GM23338 (cell line): ENCODE measurements at regions not wholly inside any gene's neighbourhood (a gene's known extent, or its start where the extent isn't known, plus 50 kb on each side); places are given as distances from the start of the nearest gene placed in this dataset.

ENCODE experiments used
- ATAC-seq: fragments of 200-7000 bp; cut with Tn5 transposase; 3 replicates; pipeline ENCODE4 v1.9.1; 2020
- DNase-seq: peaks from one replicate; pipeline ENCODE4 v3.0.0-alpha.2; 2015; ENCODE audit warnings: low spot score
- H2AFZ ChIP-seq: fragments of 200-600 bp; sonication (generic); 2 replicates; pipeline ENCODE4 v1.8.0; 2016; ENCODE audit warnings: antibody characterized with exemption, mild to moderate bottlenecking, moderate library complexity
- H3F3A ChIP-seq: fragments of 200-600 bp; sonication (generic); replicated peaks from 2 replicates; pipeline ENCODE4 v1.8.0; 2017; ENCODE audit warnings: antibody characterized with exemption, mixed run types, low read depth
- H3K27ac ChIP-seq: fragments of 200-600 bp; sonication (generic); 2 replicates; pipeline ENCODE4 v1.6.1; 2016; ENCODE audit warnings: low read depth
- H3K27me3 ChIP-seq: fragments of 200-600 bp; sonication (generic); 2 replicates; pipeline ENCODE4 v1.8.0; 2016; ENCODE audit warnings: mild to moderate bottlenecking, mixed run types, moderate library complexity; ENCODE audit not compliant: insufficient read depth
- H3K36me3 ChIP-seq: fragments of 200-600 bp; sonication (generic); 2 replicates; pipeline ENCODE4 v1.8.0; 2016; ENCODE audit warnings: mild to moderate bottlenecking; ENCODE audit not compliant: insufficient read depth
- H3K4me1 ChIP-seq: fragments of 200-600 bp; sonication (generic); 2 replicates; pipeline ENCODE4 v1.8.0; 2016; ENCODE audit warnings: mild to moderate bottlenecking, moderate library complexity; ENCODE audit not compliant: insufficient read depth
- H3K4me2 ChIP-seq: fragments of 200-600 bp; sonication (generic); 2 replicates; pipeline ENCODE4 v1.7.1; 2017; ENCODE audit warnings: mixed run types
- H3K4me3 ChIP-seq: fragments of 200-600 bp; sonication (generic); 2 replicates; pipeline ENCODE4 v1.6.1; 2016; ENCODE audit warnings: mixed run types
- H3K79me2 ChIP-seq: fragments of 200-600 bp; sonication (generic); replicated peaks from 2 replicates; pipeline ENCODE4 v1.8.0; 2017; ENCODE audit warnings: mild to moderate bottlenecking; ENCODE audit not compliant: insufficient read depth
- H3K9me2 ChIP-seq: fragments of 200-600 bp; sonication (generic); 2 replicates; pipeline ENCODE4 v1.8.0; 2017; ENCODE audit not compliant: insufficient read depth
- H4K20me1 ChIP-seq: fragments of 200-600 bp; sonication (generic); replicated peaks from 2 replicates; pipeline ENCODE4 v1.8.0; 2017; ENCODE audit warnings: mild to moderate bottlenecking; ENCODE audit not compliant: insufficient read depth
- H3K27ac Mint-ChIP-seq: 2 replicates; pipeline ENCODE4 v1.8.0; 2020; ENCODE audit warnings: inconsistent platforms, mild to moderate bottlenecking, moderate library complexity, mixed read lengths
- H3K27me3 Mint-ChIP-seq: 3 replicates; pipeline ENCODE4 v1.8.0; 2022; ENCODE audit warnings: low read depth, mild to moderate bottlenecking, moderate library complexity, mixed read lengths, inconsistent platforms; ENCODE audit not compliant: insufficient read depth, poor library complexity
- H3K36me3 Mint-ChIP-seq: 3 replicates; pipeline ENCODE4 v1.8.0; 2021; ENCODE audit warnings: low read depth, mild to moderate bottlenecking, inconsistent platforms, moderate library complexity, mixed read lengths
- H3K4me1 Mint-ChIP-seq: 3 replicates; pipeline ENCODE4 v1.8.0; 2020; ENCODE audit warnings: mild to moderate bottlenecking, inconsistent platforms, mixed read lengths
- H3K4me3 Mint-ChIP-seq: 3 replicates; pipeline ENCODE4 v1.8.0; 2021; ENCODE audit warnings: moderate library complexity, mild to moderate bottlenecking, inconsistent platforms, mixed read lengths
- H3K9me3 Mint-ChIP-seq: 3 replicates; pipeline ENCODE4 v1.8.0; 2020; ENCODE audit warnings: moderate library complexity, mild to moderate bottlenecking, inconsistent platforms, mixed read lengths
- CREB1 ChIP-seq: fragments of 250-450 bp; sonication (Bioruptor Pico); IDR thresholded peaks from 2 replicates; pipeline ENCODE4 v1.5.0; 2020; ENCODE audit warnings: low read depth, mild to moderate bottlenecking, moderate library complexity
- CTCF ChIP-seq, 2 experiments: fragments of 200-600 bp in 1 of 2; sonication (generic) in 1 of 2; conservative IDR thresholded peaks; 2 replicates each; pipeline versions ENCODE4 v1.5.1 to v1.6.1; 2016 to 2017; ENCODE audit warnings: antibody characterized with exemption in 2 of 2, low read depth in 2 of 2, mild to moderate bottlenecking in 2 of 2, moderate library complexity in 1 of 2
- ETS1 ChIP-seq: IDR thresholded peaks from 2 replicates; pipeline ENCODE4 v1.6.1; 2016; ENCODE audit warnings: antibody characterized with exemption
- EZH2 ChIP-seq: fragments of 200-600 bp; sonication (generic); IDR thresholded peaks from one replicate; pipeline ENCODE4 v1.8.0; 2017; ENCODE audit warnings: antibody characterized with exemption, mild to moderate bottlenecking, low read depth; ENCODE audit not compliant: unreplicated experiment
- EZH2phosphoT487 ChIP-seq: fragments of 200-600 bp; sonication (generic); IDR thresholded peaks from one replicate; pipeline ENCODE4 v1.8.1; 2018; ENCODE audit warnings: antibody characterized with exemption; ENCODE audit not compliant: unreplicated experiment
- JUNB ChIP-seq: IDR thresholded peaks from one replicate; pipeline ENCODE4 v1.6.1; 2016; ENCODE audit warnings: antibody characterized with exemption; ENCODE audit not compliant: unreplicated experiment
- NANOG ChIP-seq: IDR thresholded peaks from 2 replicates; pipeline ENCODE4 v1.6.1; 2016; ENCODE audit warnings: antibody characterized with exemption, borderline replicate concordance
- POLR2AphosphoS5 ChIP-seq: IDR thresholded peaks from 2 replicates; pipeline ENCODE4 v1.6.1; 2016; ENCODE audit warnings: antibody characterized with exemption, low read depth
- REST ChIP-seq: IDR thresholded peaks from one replicate; pipeline ENCODE4 v1.6.1; 2018; ENCODE audit warnings: antibody characterized with exemption; ENCODE audit not compliant: unreplicated experiment
- STAT1 ChIP-seq: IDR thresholded peaks from one replicate; pipeline ENCODE4 v1.6.1; 2016; ENCODE audit warnings: antibody characterized with exemption; ENCODE audit not compliant: unreplicated experiment
- ZNF114 ChIP-seq: fragments of 250-450 bp; sonication (Bioruptor Pico); IDR thresholded peaks from 2 replicates; pipeline ENCODE4 v1.5.0; 2020; ENCODE audit warnings: mild to moderate bottlenecking, moderate library complexity
- ZNF331 ChIP-seq: fragments of 250-450 bp; sonication (Bioruptor Pico); IDR thresholded peaks from 2 replicates; pipeline ENCODE4 v1.5.0; 2020; ENCODE audit warnings: low read depth, mild to moderate bottlenecking, moderate library complexity
- ZNF462 ChIP-seq: fragments of 250-450 bp; sonication (Bioruptor Pico); IDR thresholded peaks from 2 replicates; pipeline ENCODE4 v1.5.0; 2020; ENCODE audit warnings: mild to moderate bottlenecking, moderate library complexity

- Histone ChIP-seq H2AFZ (no peak overlapping the region), H3F3A (no peaks in the 10 kb centered on the region), H3K27ac (no peak overlapping the region), H3K9me2 (no peaks in the 10 kb centered on the region), H3K27me3 (peaks cover 9% of the 10 kb centered on the region), H3K4me1 (0 out of 2 replicates have a peak, but pooled peaks cover under 1% of the 10 kb centered on the region), H3K4me2 (no peak overlapping the region), H3K79me2 (no peaks in the 10 kb centered on the region), H3K36me3 (no peaks in the 10 kb centered on the region), H4K20me1 (no peaks in the 10 kb centered on the region), H3K4me3 (no peak overlapping the region)
- Mint-ChIP-seq H3K36me3 (peaks cover 3% of the 10 kb centered on the region; the same call in 1 of the 3 replicates), H3K9me3 (no peaks in the 10 kb centered on the region), H3K4me3 (no peak overlapping the region), H3K4me1 (peaks cover 1% of the 10 kb centered on the region; the same call in 2 of the 3 replicates), H3K27ac (no peak overlapping the region), H3K27me3 (peaks cover 7% of the 10 kb centered on the region)
- DNase-seq = no peak
- no peak for ATAC-seq
- TF ChIP-seq STAT1 (no peak), POLR2AphosphoS5 (no peak), EZH2 (no peak), NANOG (no peak), JUNB (no peak), ZNF114 (no peak), ZNF462 (CRISPR knock-in tag) (no peak), ETS1 (no peak), EZH2phosphoT487 (no peak), CREB1 (no peak), REST (no peak), ZNF331 (CRISPR knock-in tag) (no peak), CTCF (conservative IDR thresholded peaks at IDR 0.05; ENCODE audit: low read depth in 2 of 2) (no peak)
Observed at GRCh38 chr5:127223256-127223974, 67.2 kb upstream of the MEGF10 start.
